MCF 10A (cell line): ENCODE measurements at regions not wholly inside any gene's neighbourhood (a gene's known extent, or its start where the extent isn't known, plus 50 kb on each side); places are given as distances from the start of the nearest gene placed in this dataset.

Experiments used
- BruUV-seq: library from RNA; stranded (reverse); fragments of 400-500 nt; replicated peaks from 2 replicates; lab custom pipeline; 2021; lab: Mats Ljungman, UMichigan
- CTCF ChIA-PET: fragments of 300-600 bp; sonication (Branson Sonifier 250); formaldehyde crosslinking; extraction: SDS; loops from one replicate; lab custom pipeline; 2021; ENCODE audit warnings: antibody characterized with exemption, inconsistent platforms; lab: Yijun Ruan, JAX
- POLR2A ChIA-PET: fragments of 300-600, 350-650 bp; sonication (Branson Sonifier 250); formaldehyde crosslinking; extraction: SDS; loops from one replicate; lab custom pipeline; 2020; ENCODE audit warnings: antibody characterized with exemption, inconsistent platforms; lab: Yijun Ruan, JAX
- DNase-seq: peaks from one replicate; pipeline ENCODE4 v3.0.0-alpha.2; 2018; ENCODE audit not compliant: unreplicated experiment
- H3K27ac Mint-ChIP-seq: one replicate; pipeline ENCODE4 v1.8.0; 2022; ENCODE audit warnings: mild to moderate bottlenecking, low read depth, mixed read lengths; ENCODE audit not compliant: unreplicated experiment
- H3K27me3 Mint-ChIP-seq: one replicate; pipeline ENCODE4 v1.8.0; 2022; ENCODE audit warnings: mixed read lengths; ENCODE audit not compliant: insufficient read depth, unreplicated experiment
- H3K36me3 Mint-ChIP-seq: one replicate; pipeline ENCODE4 v1.8.0; 2022; ENCODE audit warnings: mild to moderate bottlenecking, moderate library complexity, mixed read lengths; ENCODE audit not compliant: insufficient read depth, unreplicated experiment
- H3K4me1 Mint-ChIP-seq: one replicate; pipeline ENCODE4 v1.8.0; 2022; ENCODE audit warnings: mixed read lengths; ENCODE audit not compliant: insufficient read depth, unreplicated experiment
- H3K4me3 Mint-ChIP-seq: one replicate; pipeline ENCODE4 v1.8.0; 2022; ENCODE audit warnings: mild to moderate bottlenecking, moderate library complexity, mixed read lengths; ENCODE audit not compliant: unreplicated experiment
- H3K9me3 Mint-ChIP-seq: one replicate; pipeline ENCODE4 v1.8.0; 2022; ENCODE audit warnings: mixed read lengths; ENCODE audit not compliant: unreplicated experiment
- CTCF ChIP-seq: fragments of 200-600 bp; IDR thresholded peaks from one replicate; pipeline ENCODE4 v1.8.0; 2022; ENCODE audit warnings: antibody characterized with exemption, mild to moderate bottlenecking; ENCODE audit not compliant: unreplicated experiment
- intact Hi-C: fragments of 100-400 bp; cut with micrococcal nuclease; formaldehyde crosslinking; loops from 2 replicates; pipeline ENCODE4 v1.14.1; 2022

GRCh38 chr3:94776401-94776915 is 713.6 kb downstream of the NSUN3 start:
- no peak for TF ChIP-seq CTCF
- ChIA-PET CTCF (interaction anchor here (0.6 kb wide), 1 partner anchor 335 kb away, joined by 3 read pairs; no protein-coding TSS in a partner anchor), POLR2A (no interaction called here)
- Mint-ChIP-seq H3K27me3 (peaks cover 100% of the 10 kb centered on the region), H3K36me3 (no peaks in the 10 kb centered on the region), H3K4me3 (no peak overlapping the region), H3K9me3 (no peaks in the 10 kb centered on the region), H3K27ac (no peak overlapping the region), H3K4me1 (no peaks in the 10 kb centered on the region)
- no peak for DNase-seq
- no TSS peak for BruUV-seq
- intact Hi-C loops, result no loop called here

- peaks cover 100% of the 10 kb centered on the region for H3K27me3 Mint-ChIP-seq
- POLR2A ChIA-PET, result no interaction called here
- CTCF ChIA-PET, result no interaction called here
- no peak for TF ChIP-seq CTCF
- no peak overlapping the region for H3K27ac Mint-ChIP-seq
- intact Hi-C loops, result no loop called here
- H3K4me1 Mint-ChIP-seq, result no peaks in the 10 kb centered on the region
- no peaks in the 10 kb centered on the region for H3K9me3 Mint-ChIP-seq
- H3K4me3 Mint-ChIP-seq, result no peak overlapping the region
- no peaks in the 10 kb centered on the region for H3K36me3 Mint-ChIP-seq
- no peak for DNase-seq
- BruUV-seq, result no TSS peak
Measured at GRCh38 chr3:94778289-94778688, 715.4 kb downstream of the NSUN3 start.

DNA sequence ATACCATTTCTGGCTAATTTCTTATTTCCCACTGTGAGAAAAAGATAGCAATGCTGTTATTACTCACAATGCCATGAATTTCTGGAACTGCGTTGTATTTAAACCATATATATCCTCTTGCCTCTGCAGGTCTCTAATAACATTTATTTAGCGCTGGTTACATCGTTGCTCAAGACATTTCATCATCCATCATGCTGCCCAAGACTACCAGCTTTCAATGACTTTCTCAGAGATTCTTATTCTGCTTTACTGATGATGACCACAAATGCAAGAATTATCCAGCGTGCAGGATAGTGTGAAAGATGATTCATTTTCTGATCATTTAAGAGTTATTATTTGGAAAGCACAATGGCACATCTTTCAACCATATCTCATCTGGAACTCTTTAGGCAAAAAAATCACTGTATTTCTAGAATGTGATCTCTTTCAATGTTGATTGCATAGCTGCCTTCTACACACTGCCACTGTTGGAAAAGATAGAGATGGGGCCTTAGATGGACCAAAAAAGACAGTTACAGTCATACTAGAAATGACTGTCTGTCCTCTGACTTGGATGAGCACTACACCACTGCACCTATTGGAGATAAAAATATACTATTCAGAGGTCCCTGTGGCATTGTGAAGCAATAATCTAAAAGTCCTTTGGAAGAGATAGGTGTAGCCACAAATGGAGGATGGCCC is 716.1 kb downstream of the NSUN3 start:
- H3K4me1 Mint-ChIP-seq, result no peaks in the 10 kb centered on the region
- H3K4me3 Mint-ChIP-seq, result no peak overlapping the region
- H3K36me3 Mint-ChIP-seq, result no peaks in the 10 kb centered on the region
- H3K9me3 Mint-ChIP-seq, result no peaks in the 10 kb centered on the region
- BruUV-seq, result no TSS peak
- H3K27me3 Mint-ChIP-seq, result peaks cover 100% of the 10 kb centered on the region
- no peak for TF ChIP-seq CTCF
- ChIA-PET CTCF (no interaction called here), POLR2A (no interaction called here)
- no peak for DNase-seq
- H3K27ac Mint-ChIP-seq, result no peak overlapping the region
- intact Hi-C loops, result no loop called here

GRCh38 chr3:94779699-94780098 is 716.8 kb downstream of the NSUN3 start:
- CTCF ChIA-PET, result no interaction called here
- H3K9me3 Mint-ChIP-seq, result no peaks in the 10 kb centered on the region
- no TSS peak for BruUV-seq

More at GRCh38 chr3:94779699-94780098, 716.8 kb downstream of the NSUN3 start:
- Mint-ChIP-seq H3K27ac (no peak overlapping the region), H3K4me3 (no peak overlapping the region), H3K36me3 (no peaks in the 10 kb centered on the region), H3K27me3 (peaks cover 100% of the 10 kb centered on the region), H3K4me1 (no peaks in the 10 kb centered on the region)
- intact Hi-C loops, result no loop called here
- DNase-seq, result no peak
- no peak for TF ChIP-seq CTCF
- POLR2A ChIA-PET, result no interaction called here
